ENCODE measurements at regions not wholly inside any gene's neighbourhood (a gene's known extent, or its start where the extent isn't known, plus 50 kb on each side); places are given as distances from the start of the nearest gene placed in this dataset.
"Not testable (repeated sequence)": the region's sequence is repeated elsewhere in the genome, so short reads cannot be mapped to it uniquely, and the experiment has no call there.

GRCh38 chr13:44666538-44666937, 90.4 kb upstream of the TSC22D1 start:
- H3K4me3 ChIP-seq (ENCODE audit: low read length in 2 of 2); H3K4ac ChIP-seq (ENCODE audit: low read length); H2AFZ ChIP-seq (ENCODE audit: low read length); H3K36me3 ChIP-seq (replicated peaks in 1 of 2; ENCODE audit: control insufficient read depth in 2 of 2, insufficient read depth in 2 of 2, low read length in 2 of 2); H3K79me1 ChIP-seq (ENCODE audit: low read depth, low read length); H3K14ac ChIP-seq (ENCODE audit: low read length); H3K9me3 ChIP-seq (replicated peaks in 1 of 2; ENCODE audit: control insufficient read depth in 2 of 2, insufficient read depth in 1 of 2, low read depth in 1 of 2, low read length in 2 of 2); DNase-seq (ENCODE audit: low spot score); H2AK5ac ChIP-seq (ENCODE audit: low read depth, low read length); H3K4me2 ChIP-seq (ENCODE audit: insufficient read depth, low read length, poor library complexity, severe bottlenecking); H2BK120ac ChIP-seq (ENCODE audit: low read depth, low read length); H3K9ac ChIP-seq (ENCODE audit: low read depth, low read length, poor library complexity); H4K8ac ChIP-seq (ENCODE audit: low read depth, low read length); H4K91ac ChIP-seq (ENCODE audit: low read depth, low read length, poor library complexity); H2BK12ac ChIP-seq (ENCODE audit: low read length); H3K23ac ChIP-seq (ENCODE audit: low read depth, low read length, poor library complexity); H2BK5ac ChIP-seq (ENCODE audit: low read length); H2BK15ac ChIP-seq (ENCODE audit: low read length): not testable (repeated sequence)
- no CpG with 5 or more reads among the region's 3 CpGs for WGBS, 2 donors (ENCODE audit: extremely low coverage in 2 of 2, insufficient read length in 2 of 2, insufficient replicate concordance in 1 of 2)
- peaks cover 0 to 20% of the 10 kb centered on the region in 2 donors for H3K4me1 ChIP-seq (ENCODE audit: control insufficient read depth in 2 of 2, insufficient read depth in 1 of 2, low read depth in 1 of 2, low read length in 2 of 2)
- H3K27me3 ChIP-seq (ENCODE audit: control insufficient read depth in 3 of 3, insufficient read depth in 3 of 3, low read depth in 1 of 3, low read length in 3 of 3), result peaks cover 0 to 13% (median 0%) of the 10 kb centered on the region in 3 experiments
- H3K27ac ChIP-seq (replicated peaks; ENCODE audit: low read length), result peak overlapping the region; percentile 79
- H3K18ac ChIP-seq (ENCODE audit: low read length), result peak overlapping the region; percentile 11

- no peak for DNase-seq (ENCODE audit: low spot score)
- Histone ChIP-seq H3K14ac (ENCODE audit: low read length) (no peak overlapping the region), H2BK15ac (ENCODE audit: low read length) (no peak overlapping the region), H3K23ac (ENCODE audit: low read depth, low read length, poor library complexity) (no peak overlapping the region), H2BK120ac (ENCODE audit: low read depth, low read length) (no peak overlapping the region), H3K4me2 (ENCODE audit: insufficient read depth, low read length, poor library complexity, severe bottlenecking) (no peak overlapping the region), H3K4me3 (ENCODE audit: low read length in 2 of 2) (no peak overlapping the region), H3K36me3 (replicated peaks in 1 of 2; ENCODE audit: control insufficient read depth in 2 of 2, insufficient read depth in 2 of 2, low read length in 2 of 2) (no peaks in the 10 kb centered on the region), H3K9ac (ENCODE audit: low read depth, low read length, poor library complexity) (no peak overlapping the region), H3K79me1 (ENCODE audit: low read depth, low read length) (no peaks in the 10 kb centered on the region), H2AFZ (ENCODE audit: low read length) (no peak overlapping the region), H3K27me3 (ENCODE audit: control insufficient read depth in 3 of 3, insufficient read depth in 3 of 3, low read depth in 1 of 3, low read length in 3 of 3) (peaks cover 0 to 17% (median 0%) of the 10 kb centered on the region in 3 experiments), H4K8ac (ENCODE audit: low read depth, low read length) (no peak overlapping the region), H3K9me3 (replicated peaks in 1 of 2; ENCODE audit: control insufficient read depth in 2 of 2, insufficient read depth in 1 of 2, low read depth in 1 of 2, low read length in 2 of 2) (no peaks in the 10 kb centered on the region), H3K4me1 (ENCODE audit: control insufficient read depth in 2 of 2, insufficient read depth in 1 of 2, low read depth in 1 of 2, low read length in 2 of 2) (peaks cover 0 to 17% of the 10 kb centered on the region in 2 donors), H2BK12ac (ENCODE audit: low read length) (no peak overlapping the region), H3K18ac (ENCODE audit: low read length) (no peak overlapping the region), H3K4ac (ENCODE audit: low read length) (no peak overlapping the region), H2BK5ac (ENCODE audit: low read length) (no peak overlapping the region), H2AK5ac (ENCODE audit: low read depth, low read length) (no peak overlapping the region), H3K27ac (replicated peaks; ENCODE audit: low read length) (no peak overlapping the region), H4K91ac (ENCODE audit: low read depth, low read length, poor library complexity) (no peak overlapping the region)
- WGBS, 2 donors (ENCODE audit: extremely low coverage in 2 of 2, insufficient read length in 2 of 2, insufficient replicate concordance in 1 of 2), result no CpG with 5 or more reads among the region's 1 CpG
Observed at GRCh38 chr13:44664308-44664707, 88.2 kb upstream of the TSC22D1 start.

- Histone ChIP-seq H3K79me1 (ENCODE audit: low read depth, low read length) (no peaks in the 10 kb centered on the region), H3K14ac (ENCODE audit: low read length) (no peak overlapping the region), H3K23ac (ENCODE audit: low read depth, low read length, poor library complexity) (no peak overlapping the region), H3K4me1 (ENCODE audit: control insufficient read depth in 2 of 2, insufficient read depth in 1 of 2, low read depth in 1 of 2, low read length in 2 of 2) (peaks cover 0 to 11% of the 10 kb centered on the region in 2 donors), H4K8ac (ENCODE audit: low read depth, low read length) (no peak overlapping the region), H4K91ac (ENCODE audit: low read depth, low read length, poor library complexity) (no peak overlapping the region), H2BK5ac (ENCODE audit: low read length) (no peak overlapping the region), H2BK120ac (ENCODE audit: low read depth, low read length) (no peak overlapping the region), H3K27ac (replicated peaks; ENCODE audit: low read length) (no peak overlapping the region), H3K27me3 (ENCODE audit: control insufficient read depth in 3 of 3, insufficient read depth in 3 of 3, low read depth in 1 of 3, low read length in 3 of 3) (peaks cover 0 to 11% (median 0%) of the 10 kb centered on the region in 3 experiments), H3K9me3 (replicated peaks in 1 of 2; ENCODE audit: control insufficient read depth in 2 of 2, insufficient read depth in 1 of 2, low read depth in 1 of 2, low read length in 2 of 2) (no peaks in the 10 kb centered on the region), H2AK5ac (ENCODE audit: low read depth, low read length) (no peak overlapping the region), H3K18ac (ENCODE audit: low read length) (no peak overlapping the region), H2BK15ac (ENCODE audit: low read length) (no peak overlapping the region), H2AFZ (ENCODE audit: low read length) (no peak overlapping the region), H3K9ac (ENCODE audit: low read depth, low read length, poor library complexity) (no peak overlapping the region), H2BK12ac (ENCODE audit: low read length) (no peak overlapping the region), H3K36me3 (replicated peaks in 1 of 2; ENCODE audit: control insufficient read depth in 2 of 2, insufficient read depth in 2 of 2, low read length in 2 of 2) (no peaks in the 10 kb centered on the region), H3K4ac (ENCODE audit: low read length) (no peak overlapping the region), H3K4me2 (ENCODE audit: insufficient read depth, low read length, poor library complexity, severe bottlenecking) (no peak overlapping the region), H3K4me3 (ENCODE audit: low read length in 2 of 2) (no peak overlapping the region)
- no peak for DNase-seq (ENCODE audit: low spot score)
- no CpG with 5 or more reads among the region's 3 CpGs for WGBS, 2 donors (ENCODE audit: extremely low coverage in 2 of 2, insufficient read length in 2 of 2, insufficient replicate concordance in 1 of 2)
Observed at GRCh38 chr13:44662515-44662914, 86.4 kb upstream of the TSC22D1 start.

GRCh38 chr13:44661936-44662335, 85.8 kb upstream of the TSC22D1 start:
- no peak overlapping the region for H2BK5ac ChIP-seq (ENCODE audit: low read length)
- H3K18ac ChIP-seq (ENCODE audit: low read length), result no peak overlapping the region
- WGBS, 2 donors (ENCODE audit: extremely low coverage in 2 of 2, insufficient read length in 2 of 2, insufficient replicate concordance in 1 of 2), result no CpG with 5 or more reads among the region's 3 CpGs

More at GRCh38 chr13:44661936-44662335, 85.8 kb upstream of the TSC22D1 start:
- H3K4me2 ChIP-seq (ENCODE audit: insufficient read depth, low read length, poor library complexity, severe bottlenecking), result no peak overlapping the region
- no peak overlapping the region for H3K14ac ChIP-seq (ENCODE audit: low read length)
- H4K8ac ChIP-seq (ENCODE audit: low read depth, low read length), result no peak overlapping the region
- no peak overlapping the region for H3K4ac ChIP-seq (ENCODE audit: low read length)
- DNase-seq (ENCODE audit: low spot score), result no peak
- H2AFZ ChIP-seq (ENCODE audit: low read length), result no peak overlapping the region
- H2BK120ac ChIP-seq (ENCODE audit: low read depth, low read length), result no peak overlapping the region
- no peak overlapping the region for H4K91ac ChIP-seq (ENCODE audit: low read depth, low read length, poor library complexity)
- no peaks in the 10 kb centered on the region for H3K79me1 ChIP-seq (ENCODE audit: low read depth, low read length)
- H3K27me3 ChIP-seq (ENCODE audit: control insufficient read depth in 3 of 3, insufficient read depth in 3 of 3, low read depth in 1 of 3, low read length in 3 of 3), result peaks cover 0 to 7% (median 0%) of the 10 kb centered on the region in 3 experiments
- H2BK15ac ChIP-seq (ENCODE audit: low read length), result no peak overlapping the region
- H3K4me1 ChIP-seq (ENCODE audit: control insufficient read depth in 2 of 2, insufficient read depth in 1 of 2, low read depth in 1 of 2, low read length in 2 of 2), result peaks cover 0 to 8% of the 10 kb centered on the region in 2 donors
- no peaks in the 10 kb centered on the region for H3K36me3 ChIP-seq (replicated peaks in 1 of 2; ENCODE audit: control insufficient read depth in 2 of 2, insufficient read depth in 2 of 2, low read length in 2 of 2)
- no peak overlapping the region for H3K4me3 ChIP-seq (ENCODE audit: low read length in 2 of 2)
- no peaks in the 10 kb centered on the region for H3K9me3 ChIP-seq (replicated peaks in 1 of 2; ENCODE audit: control insufficient read depth in 2 of 2, insufficient read depth in 1 of 2, low read depth in 1 of 2, low read length in 2 of 2)
- H2BK12ac ChIP-seq (ENCODE audit: low read length), result no peak overlapping the region
- no peak overlapping the region for H2AK5ac ChIP-seq (ENCODE audit: low read depth, low read length)
- H3K27ac ChIP-seq (replicated peaks; ENCODE audit: low read length), result no peak overlapping the region
- no peak overlapping the region for H3K23ac ChIP-seq (ENCODE audit: low read depth, low read length, poor library complexity)
- H3K9ac ChIP-seq (ENCODE audit: low read depth, low read length, poor library complexity), result no peak overlapping the region
